Keratinocyte (primary cell): ENCODE measurements at regions not wholly inside any gene's neighbourhood (a gene's known extent, or its start where the extent isn't known, plus 50 kb on each side); places are given as distances from the start of the nearest gene placed in this dataset.

Experiments used
- DNase-seq: peaks from one replicate; pipeline ENCODE4 v3.0.0-alpha.2; 2011; ENCODE audit warnings: low read depth, missing footprints, low spot score
- FAIRE-seq: peaks from 2 replicates; lab custom pipeline; 2011; peaks lifted over from hg19 to GRCh38; lab: Jason Lieb, UNC
- H2AFZ ChIP-seq: 2 replicates; pipeline ENCODE4 v1.6.0; 2012; ENCODE audit warnings: low read length, control low read depth, inconsistent platforms; ENCODE audit not compliant: control insufficient read depth
- H3K27ac ChIP-seq: 2 replicates; pipeline ENCODE4 v1.5.1; 2011; ENCODE audit warnings: low read length; ENCODE audit not compliant: control insufficient read depth, insufficient read depth
- H3K27me3 ChIP-seq: 3 replicates; pipeline ENCODE4 v1.6.0; 2011; ENCODE audit warnings: low read length; ENCODE audit not compliant: control insufficient read depth, insufficient read depth; ENCODE audit errors: extremely low read depth
- H3K36me3 ChIP-seq, 2 experiments: 2 replicates in 1 of 2; 3 replicates in 1 of 2; pipeline ENCODE4 v1.5.1; 2011; ENCODE audit warnings: low read length in 2 of 2, mild to moderate bottlenecking in 1 of 2; ENCODE audit not compliant: control insufficient read depth in 2 of 2, insufficient read depth in 2 of 2; ENCODE audit errors: extremely low read depth in 1 of 2
- H3K4me1 ChIP-seq: 3 replicates; pipeline ENCODE4 v1.5.1; 2011; ENCODE audit warnings: low read length; ENCODE audit not compliant: control insufficient read depth, insufficient read depth; ENCODE audit errors: extremely low read depth
- H3K4me2 ChIP-seq: 3 replicates; pipeline ENCODE4 v1.6.0; 2011; ENCODE audit warnings: low read depth, low read length; ENCODE audit not compliant: control insufficient read depth, insufficient read depth; ENCODE audit errors: extremely low read depth
- H3K4me3 ChIP-seq, 3 experiments: fragments of 200-600 bp in 1 of 3; sonication (generic) in 1 of 3; 2 replicates in 2 of 3; 3 replicates in 1 of 3; pipeline ENCODE4 v1.5.1; 2011 to 2016; ENCODE audit warnings: low read length in 3 of 3, mild to moderate bottlenecking in 3 of 3, control low read depth in 2 of 3, inconsistent platforms in 1 of 3, low read depth in 1 of 3, mixed read lengths in 1 of 3, mixed run types in 1 of 3, moderate library complexity in 1 of 3; ENCODE audit not compliant: control insufficient read depth in 2 of 3, insufficient read depth in 2 of 3; ENCODE audit errors: extremely low read depth in 1 of 3
- H3K79me2 ChIP-seq: 2 replicates; pipeline ENCODE4 v1.6.0; 2012; ENCODE audit warnings: low read length; ENCODE audit not compliant: control insufficient read depth, insufficient read depth
- H3K9ac ChIP-seq: 3 replicates; pipeline ENCODE4 v1.6.0; 2011; ENCODE audit warnings: low read length; ENCODE audit not compliant: control insufficient read depth, insufficient read depth; ENCODE audit errors: extremely low read depth
- H3K9me1 ChIP-seq: 3 replicates; pipeline ENCODE4 v1.6.0; 2011; ENCODE audit warnings: low read length; ENCODE audit not compliant: control insufficient read depth, insufficient read depth; ENCODE audit errors: extremely low read depth
- H3K9me3 ChIP-seq: 2 replicates; pipeline ENCODE4 v1.5.1; 2012; ENCODE audit warnings: low read depth, low read length; ENCODE audit not compliant: control insufficient read depth
- H4K20me1 ChIP-seq: 3 replicates; pipeline ENCODE4 v1.6.0; 2011; ENCODE audit warnings: low read length; ENCODE audit not compliant: control insufficient read depth, insufficient read depth; ENCODE audit errors: extremely low read depth
- CTCF ChIP-seq, 3 experiments: IDR thresholded peaks in 1 of 3; conservative IDR thresholded peaks in 1 of 3; optimal IDR thresholded peaks in 1 of 3; 2 replicates in 2 of 3; 3 replicates in 1 of 3; pipeline versions ENCODE3 to v1.5.1; 2011; ENCODE audit warnings: low read length in 3 of 3, mild to moderate bottlenecking in 3 of 3, moderate library complexity in 2 of 3, control low read depth in 1 of 3, inconsistent platforms in 1 of 3; ENCODE audit not compliant: insufficient read depth in 2 of 3; ENCODE audit errors: extremely low read depth in 1 of 3
- EZH2 ChIP-seq: IDR thresholded peaks from one replicate; pipeline ENCODE4 v1.6.1; 2012; ENCODE audit warnings: inconsistent platforms, mild to moderate bottlenecking, low read length, moderate library complexity
- dilution Hi-C: fragments of 300-500 bp; cut with MboI; formaldehyde crosslinking; loops from one replicate; pipeline ENCODE4 v1.7.0; 2020; ENCODE audit warnings: low sequenced_read_pairs; ENCODE audit not compliant: extremely low pct_ligation_motif_present

- H4K20me1 ChIP-seq, result no peaks in the 10 kb centered on the region
- H3K27me3 ChIP-seq, result no peaks in the 10 kb centered on the region
- no peak for FAIRE-seq
- H3K4me2 ChIP-seq, result no peak overlapping the region
- no peaks in the 10 kb centered on the region for H3K9me1 ChIP-seq
- no peak overlapping the region for H3K27ac ChIP-seq
- no peak overlapping the region for H3K4me3 ChIP-seq
- DNase-seq, result no peak
- H3K4me1 ChIP-seq, result peaks cover 17% of the 10 kb centered on the region
- no peak overlapping the region for H2AFZ ChIP-seq
- H3K36me3 ChIP-seq, result no peaks in the 10 kb centered on the region
- no peak overlapping the region for H3K9ac ChIP-seq
- no peaks in the 10 kb centered on the region for H3K79me2 ChIP-seq
- dilution Hi-C loops, result no loop called here
- H3K9me3 ChIP-seq, result peaks cover 14% of the 10 kb centered on the region
- TF ChIP-seq EZH2, result no peak
- no peak for TF ChIP-seq CTCF (optimal IDR thresholded peaks at IDR 0.05 in 1 of 3, IDR thresholded peaks at IDR 0.05 in 1 of 3, conservative IDR thresholded peaks at IDR 0.05 in 1 of 3; ENCODE audit: extremely low read depth in 1 of 3, insufficient read depth in 2 of 3, low read length in 3 of 3)
Measured at GRCh38 chr20:47917549-47918070, 132.3 kb upstream of the SULF2 start.

- Histone ChIP-seq H3K36me3 (no peaks in the 10 kb centered on the region), H3K9me3 (peaks cover 14% of the 10 kb centered on the region), H3K4me3 (no peak overlapping the region), H3K27me3 (no peaks in the 10 kb centered on the region), H3K4me2 (no peak overlapping the region), H3K4me1 (peaks cover 6% of the 10 kb centered on the region), H3K9me1 (no peaks in the 10 kb centered on the region), H3K79me2 (no peaks in the 10 kb centered on the region), H4K20me1 (no peaks in the 10 kb centered on the region), H2AFZ (no peak overlapping the region), H3K9ac (no peak overlapping the region), H3K27ac (no peak overlapping the region)
- FAIRE-seq, result no peak
- dilution Hi-C loops, result no loop called here
- DNase-seq, result no peak
- TF ChIP-seq EZH2 (no peak), CTCF (optimal IDR thresholded peaks at IDR 0.05 in 1 of 3, IDR thresholded peaks at IDR 0.05 in 1 of 3, conservative IDR thresholded peaks at IDR 0.05 in 1 of 3; ENCODE audit: extremely low read depth in 1 of 3, insufficient read depth in 2 of 3, low read length in 3 of 3) (no peak)
Measured at GRCh38 chr20:47915495-47915894, 130.2 kb upstream of the SULF2 start.
